Frontal cortex (tissue), 3 donors: ENCODE measurements at regions not wholly inside any gene's neighbourhood (a gene's known extent, or its start where the extent isn't known, plus 50 kb on each side); places are given as distances from the start of the nearest gene placed in this dataset.
"Not testable (repeated sequence)": the region's sequence is repeated elsewhere in the genome, so short reads cannot be mapped to it uniquely, and the experiment has no call there.

ENCODE experiments used
- DNase-seq, 2 donors: peaks; one replicate each; pipeline ENCODE4 v3.0.0; 2012; ENCODE audit warnings: low spot score in 2 of 2
- FAIRE-seq: peaks from 2 replicates; lab custom pipeline; 2012; peaks lifted over from hg19 to GRCh38; lab: Jason Lieb, UNC
- donor health status: control.
- donor health status: control.
- donor health status: control.

GRCh38 chr2:75959724-75960471, 249.2 kb upstream of the GCFC2 start:
- DNase-seq (no peak), FAIRE-seq (no peak)

- DNase-seq = no peak
- FAIRE-seq = no peak
Observed at GRCh38 chr2:75954761-75955160, 244.0 kb upstream of the GCFC2 start.

GRCh38 chr2:75952173-75952572, 241.5 kb upstream of the GCFC2 start:
- FAIRE-seq (no peak), DNase-seq (no peak)

GRCh38 chr2:75949385-75950030, 238.8 kb upstream of the GCFC2 start:
- DNase-seq (no peak), FAIRE-seq (no peak)

- FAIRE-seq = no peak
- no peak for DNase-seq
Observed at GRCh38 chr2:75936311-75936710, 225.6 kb upstream of the GCFC2 start.

GRCh38 chr2:75932996-75933395, 222.3 kb upstream of the GCFC2 start:
- DNase-seq = no peak
- FAIRE-seq = no peak

- DNase-seq = no peak
- FAIRE-seq = no peak
Observed at GRCh38 chr2:75928093-75928492, 217.4 kb upstream of the GCFC2 start.

GRCh38 chr2:75925331-75926024, 214.8 kb upstream of the GCFC2 start:
- no peak for DNase-seq
- no peak for FAIRE-seq

GRCh38 chr2:75922191-75922590, 211.5 kb upstream of the GCFC2 start:
- FAIRE-seq (peak; percentile 52), DNase-seq (no peak)

- FAIRE-seq (peak; percentile 21), DNase-seq (peak in 1 of 2 donors; percentile 22)
Observed at GRCh38 chr2:75920859-75921551, 210.3 kb upstream of the GCFC2 start.

GRCh38 chr2:75915851-75916634, 205.3 kb upstream of the GCFC2 start:
- DNase-seq (no peak), FAIRE-seq (no peak)

GRCh38 chr2:75896779-75897366, 186.2 kb upstream of the GCFC2 start:
- FAIRE-seq = no peak
- peak; percentile 17 to 18 for DNase-seq

- FAIRE-seq (no peak), DNase-seq (no peak)
Observed at GRCh38 chr2:75894170-75894569, 183.5 kb upstream of the GCFC2 start.

GRCh38 chr2:75892490-75892889, 181.8 kb upstream of the GCFC2 start:
- FAIRE-seq = no peak
- DNase-seq = no peak

GRCh38 chr2:75882530-75882929, 171.8 kb upstream of the GCFC2 start:
- FAIRE-seq (no peak), DNase-seq (no peak)

GRCh38 chr2:75875606-75876005, 164.9 kb upstream of the GCFC2 start:
- DNase-seq, FAIRE-seq: not testable (repeated sequence)

- not testable (repeated sequence) for FAIRE-seq, DNase-seq
Observed at GRCh38 chr2:75871762-75872614, 161.3 kb upstream of the GCFC2 start.

GRCh38 chr2:75870651-75871137, 160.0 kb upstream of the GCFC2 start:
- FAIRE-seq = no peak
- DNase-seq = no peak
